Astrocyte (in vitro differentiated cells and primary cell): ENCODE measurements at regions not wholly inside any gene's neighbourhood (a gene's known extent, or its start where the extent isn't known, plus 50 kb on each side); places are given as distances from the start of the nearest gene placed in this dataset.
A peak's percentile ranks its signal among the peaks of the same experiment; 100 is the strongest.

Experiments
- DNase-seq: peaks from one replicate; pipeline ENCODE4 v3.0.0-alpha.2; 2010; ENCODE audit warnings: low read depth
- FAIRE-seq: peaks from 2 replicates; lab custom pipeline; 2011; peaks lifted over from hg19 to GRCh38; lab: Jason Lieb, UNC
- H2AFZ ChIP-seq: 2 replicates; pipeline ENCODE4 v1.6.0; 2012; ENCODE audit warnings: low read depth, low read length, inconsistent platforms
- H3K27ac ChIP-seq: 2 replicates; pipeline ENCODE4 v1.5.1; 2011; ENCODE audit warnings: low read depth, low read length, inconsistent platforms
- H3K27me3 ChIP-seq: 2 replicates; pipeline ENCODE4 v1.6.0; 2011; ENCODE audit warnings: low read length, inconsistent platforms; ENCODE audit not compliant: insufficient read depth
- H3K36me3 ChIP-seq: 2 replicates; pipeline ENCODE4 v1.5.1; 2011; ENCODE audit warnings: low read length, inconsistent platforms; ENCODE audit not compliant: insufficient read depth
- H3K4me1 ChIP-seq: 2 replicates; pipeline ENCODE4 v1.5.1; 2011; ENCODE audit warnings: low read length, inconsistent platforms; ENCODE audit not compliant: insufficient read depth
- H3K4me2 ChIP-seq: 2 replicates; pipeline ENCODE4 v1.6.0; 2012; ENCODE audit warnings: low read length, inconsistent platforms
- H3K4me3 ChIP-seq: 2 replicates; pipeline ENCODE4 v1.5.1; 2011; ENCODE audit warnings: low read depth, mild to moderate bottlenecking, low read length, inconsistent platforms; ENCODE audit not compliant: insufficient read depth
- H3K79me2 ChIP-seq: 2 replicates; pipeline ENCODE4 v1.6.0; 2012; ENCODE audit warnings: mild to moderate bottlenecking, low read length, inconsistent platforms; ENCODE audit not compliant: insufficient read depth
- H3K9ac ChIP-seq: 2 replicates; pipeline ENCODE4 v1.6.0; 2012; ENCODE audit warnings: mild to moderate bottlenecking, low read length, inconsistent platforms
- H3K9me3 ChIP-seq: 2 replicates; pipeline ENCODE4 v1.5.1; 2012; ENCODE audit warnings: low read depth, mild to moderate bottlenecking, low read length, inconsistent platforms; ENCODE audit not compliant: insufficient read depth
- H4K20me1 ChIP-seq: 2 replicates; pipeline ENCODE4 v1.6.0; 2012; ENCODE audit warnings: low read length, inconsistent platforms; ENCODE audit not compliant: insufficient read depth
- H3K27ac Mint-ChIP-seq: one replicate; pipeline ENCODE4 v1.8.0; 2021; ENCODE audit warnings: mild to moderate bottlenecking, mixed read lengths; ENCODE audit not compliant: unreplicated experiment
- H3K27me3 Mint-ChIP-seq: one replicate; pipeline ENCODE4 v1.8.0; 2021; ENCODE audit warnings: low read depth, mixed read lengths; ENCODE audit not compliant: unreplicated experiment
- H3K36me3 Mint-ChIP-seq: one replicate; pipeline ENCODE4 v1.8.0; 2021; ENCODE audit warnings: low read depth, mixed read lengths; ENCODE audit not compliant: unreplicated experiment
- H3K4me1 Mint-ChIP-seq: one replicate; pipeline ENCODE4 v1.8.0; 2021; ENCODE audit warnings: low read depth, mixed read lengths; ENCODE audit not compliant: unreplicated experiment
- H3K4me3 Mint-ChIP-seq: one replicate; pipeline ENCODE4 v1.8.0; 2021; ENCODE audit warnings: mild to moderate bottlenecking, moderate library complexity, mixed read lengths; ENCODE audit not compliant: unreplicated experiment
- H3K9me3 Mint-ChIP-seq: one replicate; pipeline ENCODE4 v1.8.0; 2021; ENCODE audit warnings: mild to moderate bottlenecking, mixed read lengths; ENCODE audit not compliant: unreplicated experiment
- CTCF ChIP-seq: IDR thresholded peaks from 2 replicates; pipeline ENCODE4 v1.5.1; 2011; ENCODE audit warnings: low read depth, mild to moderate bottlenecking, inconsistent platforms, low read length, moderate library complexity; ENCODE audit not compliant: insufficient read depth
- EZH2 ChIP-seq: IDR thresholded peaks from 2 replicates; pipeline ENCODE4 v1.6.1; 2012; ENCODE audit warnings: mild to moderate bottlenecking, low read length, inconsistent platforms; ENCODE audit not compliant: insufficient read depth

DNA sequence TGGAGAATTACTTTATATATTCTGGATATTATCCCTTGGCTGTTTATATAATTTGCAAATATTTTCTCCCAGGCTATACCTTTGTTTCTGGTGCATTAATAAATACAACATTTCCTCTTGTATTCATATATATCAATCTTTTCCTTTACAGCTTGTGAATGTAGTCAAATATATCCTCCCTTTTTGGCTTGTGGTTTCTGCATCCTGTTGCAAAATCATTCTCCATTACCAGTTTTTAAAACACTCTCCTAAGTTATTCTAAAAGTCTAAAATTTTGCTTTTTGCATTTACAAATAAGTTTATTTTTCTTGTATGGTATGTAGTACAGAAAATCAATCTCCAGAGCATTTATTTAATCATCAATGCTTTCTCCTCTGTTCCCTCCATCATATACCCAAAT lies 909.4 kb downstream of the ADGRL2 start:
- no peaks in the 10 kb centered on the region for H3K36me3 ChIP-seq
- Mint-ChIP-seq H3K9me3 (no peaks in the 10 kb centered on the region), H3K27ac (no peak overlapping the region), H3K27me3 (no peaks in the 10 kb centered on the region), H3K4me1 (no peaks in the 10 kb centered on the region), H3K4me3 (no peak overlapping the region), H3K36me3 (no peaks in the 10 kb centered on the region)
- H3K79me2 ChIP-seq = no peaks in the 10 kb centered on the region
- H3K9ac ChIP-seq = no peak overlapping the region
- no peak overlapping the region for H3K4me2 ChIP-seq
- no peak for TF ChIP-seq EZH2
- no peak for TF ChIP-seq CTCF
- DNase-seq (no peak), FAIRE-seq (no peak)
- no peak overlapping the region for H3K27ac ChIP-seq
- no peaks in the 10 kb centered on the region for H4K20me1 ChIP-seq
- H3K4me3 ChIP-seq = no peak overlapping the region
- no peaks in the 10 kb centered on the region for H3K4me1 ChIP-seq
- H3K27me3 ChIP-seq = no peaks in the 10 kb centered on the region
- H3K9me3 ChIP-seq = no peaks in the 10 kb centered on the region
- H2AFZ ChIP-seq = no peak overlapping the region

- Histone ChIP-seq H3K36me3 (no peaks in the 10 kb centered on the region), H3K9me3 (no peaks in the 10 kb centered on the region), H3K4me2 (no peak overlapping the region), H3K27me3 (no peaks in the 10 kb centered on the region), H3K9ac (no peak overlapping the region), H3K79me2 (no peaks in the 10 kb centered on the region), H3K4me3 (no peak overlapping the region), H3K27ac (no peak overlapping the region), H3K4me1 (no peaks in the 10 kb centered on the region), H2AFZ (no peak overlapping the region), H4K20me1 (no peaks in the 10 kb centered on the region)
- FAIRE-seq (no peak), DNase-seq (no peak)
- TF ChIP-seq CTCF = no peak
- no peak for TF ChIP-seq EZH2
- no peaks in the 10 kb centered on the region for H3K36me3 Mint-ChIP-seq
- H3K27ac Mint-ChIP-seq = no peak overlapping the region
- H3K4me3 Mint-ChIP-seq = no peak overlapping the region
- no peaks in the 10 kb centered on the region for H3K27me3 Mint-ChIP-seq
- H3K9me3 Mint-ChIP-seq = no peaks in the 10 kb centered on the region
- H3K4me1 Mint-ChIP-seq = no peaks in the 10 kb centered on the region
Observed at GRCh38 chr1:82707681-82708080, 906.9 kb downstream of the ADGRL2 start.

GRCh38 chr1:82706741-82707140 lies 906.0 kb downstream of the ADGRL2 start:
- Mint-ChIP-seq H3K27me3 (no peaks in the 10 kb centered on the region), H3K36me3 (no peaks in the 10 kb centered on the region), H3K4me3 (no peak overlapping the region), H3K27ac (no peak overlapping the region), H3K4me1 (no peaks in the 10 kb centered on the region), H3K9me3 (no peaks in the 10 kb centered on the region)
- Histone ChIP-seq H3K79me2 (no peaks in the 10 kb centered on the region), H3K4me3 (no peak overlapping the region), H2AFZ (no peak overlapping the region), H3K9ac (no peak overlapping the region), H3K36me3 (no peaks in the 10 kb centered on the region), H3K27ac (no peak overlapping the region), H3K9me3 (no peaks in the 10 kb centered on the region), H4K20me1 (no peaks in the 10 kb centered on the region), H3K4me1 (no peaks in the 10 kb centered on the region), H3K27me3 (no peaks in the 10 kb centered on the region), H3K4me2 (no peak overlapping the region)
- DNase-seq (peak; percentile 36), FAIRE-seq (no peak)
- TF ChIP-seq CTCF (no peak), EZH2 (no peak)
